ENCODE measurements at regions not wholly inside any gene's neighbourhood (a gene's known extent, or its start where the extent isn't known, plus 50 kb on each side); places are given as distances from the start of the nearest gene placed in this dataset.
"Not testable (repeated sequence)": the region's sequence is repeated elsewhere in the genome, so short reads cannot be mapped to it uniquely, and the experiment has no call there.

GRCh38 chr2:2620604-2621003 is 289.5 kb upstream of the MYT1L start:
- DNase-seq, result no peak

- no peak for DNase-seq
These were observed 288.9 kb upstream of the MYT1L start for GRCh38 chr2:2619995-2620394.

GRCh38 chr2:2614452-2614851 is 283.4 kb upstream of the MYT1L start:
- no peak for DNase-seq

GRCh38 chr2:2613279-2614199 is 282.5 kb upstream of the MYT1L start:
- peak; percentile 92 to 100 (median 97) for DNase-seq

GRCh38 chr2:2610751-2611150 is 279.7 kb upstream of the MYT1L start:
- DNase-seq, result no peak

GRCh38 chr2:2600366-2600765 is 269.3 kb upstream of the MYT1L start:
- no peak for DNase-seq

- no peak for DNase-seq
These were observed 268.4 kb upstream of the MYT1L start for GRCh38 chr2:2599441-2599840.

GRCh38 chr2:2597712-2598111 is 266.6 kb upstream of the MYT1L start:
- DNase-seq, result no peak

GRCh38 chr2:2591542-2591940 is 260.5 kb upstream of the MYT1L start:
- no peak for DNase-seq

GRCh38 chr2:2590841-2591541 is 259.9 kb upstream of the MYT1L start:
- DNase-seq, result no peak

GRCh38 chr2:2590141-2590540 is 259.1 kb upstream of the MYT1L start:
- DNase-seq, result no peak

GRCh38 chr2:2588777-2589176 is 257.7 kb upstream of the MYT1L start:
- DNase-seq, result no peak

- peak in 2 of 3 experiments; percentile 16 to 53 for DNase-seq
These were observed 256.3 kb upstream of the MYT1L start for GRCh38 chr2:2587354-2587753.

GRCh38 chr2:2586931-2587330 is 255.9 kb upstream of the MYT1L start:
- no peak for DNase-seq

- no peak for DNase-seq
These were observed 255.1 kb upstream of the MYT1L start for GRCh38 chr2:2586068-2586776.

- DNase-seq, result no peak
These were observed 252.0 kb upstream of the MYT1L start for GRCh38 chr2:2582998-2583545.

- no peak for DNase-seq
These were observed 250.5 kb upstream of the MYT1L start for GRCh38 chr2:2581331-2582159.

- not testable (repeated sequence) for DNase-seq
These were observed 249.8 kb upstream of the MYT1L start for GRCh38 chr2:2580841-2581240.

GRCh38 chr2:2580341-2580740 is 249.3 kb upstream of the MYT1L start:
- DNase-seq, result no peak

- no peak for DNase-seq
These were observed 248.7 kb upstream of the MYT1L start for GRCh38 chr2:2579814-2580213.

GRCh38 chr2:2577407-2577831 is 246.3 kb upstream of the MYT1L start:
- peak; percentile 63 to 94 (median 90) for DNase-seq

- peak in 2 of 3 experiments; percentile 73 to 86 for DNase-seq
These were observed 244.9 kb upstream of the MYT1L start for GRCh38 chr2:2575870-2576386.

Measured in NCI-H1417 (cell line).